ENCODE measurements at regions not wholly inside any gene's neighbourhood (a gene's known extent, or its start where the extent isn't known, plus 50 kb on each side); places are given as distances from the start of the nearest gene placed in this dataset.
"Not testable (repeated sequence)": the region's sequence is repeated elsewhere in the genome, so short reads cannot be mapped to it uniquely, and the experiment has no call there.

DNA sequence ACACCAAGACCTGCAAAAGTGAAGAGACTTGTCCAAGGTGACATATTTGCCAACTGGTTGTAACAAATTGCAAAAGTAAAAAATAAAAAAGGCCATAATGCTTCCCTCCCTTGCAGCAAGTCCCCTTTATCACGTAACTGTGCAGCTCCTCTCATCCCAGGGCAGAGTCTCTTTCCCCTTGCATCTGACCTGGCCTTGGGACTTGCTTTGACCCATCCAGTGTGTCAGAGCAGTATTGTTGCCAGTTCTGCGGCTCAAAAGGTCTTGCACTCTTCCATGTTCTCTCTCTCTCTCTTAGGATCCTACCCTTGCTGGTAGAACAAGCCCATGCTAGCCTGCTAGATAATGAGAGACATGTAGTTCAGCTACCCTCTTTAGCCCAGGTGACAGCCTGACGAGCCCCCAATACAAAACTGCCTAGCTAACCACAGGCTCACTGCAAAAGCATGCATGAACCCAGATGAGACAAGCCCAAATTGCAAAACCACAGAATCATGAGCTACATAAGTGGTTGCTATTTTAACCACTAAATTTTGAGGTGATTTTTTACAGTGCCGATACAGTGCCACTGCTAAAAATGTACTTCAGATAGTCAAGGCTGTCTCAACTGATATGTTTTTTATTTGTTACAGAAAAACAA, 289.5 kb upstream of the PPARGC1A start:
- H3K23me2 ChIP-seq (ENCODE audit: low read depth, low read length): no peaks in the 10 kb centered on the region
- H4K20me1 ChIP-seq (replicated peaks in 1 of 2; ENCODE audit: control insufficient read depth in 1 of 2, insufficient read depth in 2 of 2, low read length in 2 of 2): no peaks in the 10 kb centered on the region
- no peak overlapping the region for H2BK15ac ChIP-seq (ENCODE audit: low read length)
- no peak overlapping the region for H3K4me2 ChIP-seq (ENCODE audit: insufficient read depth in 1 of 2, low read depth in 2 of 2, low read length in 2 of 2)
- H3K4me1 ChIP-seq (replicated peaks in 1 of 4; ENCODE audit: control insufficient read depth in 3 of 4, insufficient read depth in 4 of 4, low read length in 3 of 4): no peaks in the 10 kb centered on the region
- no peak overlapping the region for H3K23ac ChIP-seq (ENCODE audit: insufficient read length)
- no peak for FAIRE-seq
- no peak overlapping the region for H3K18ac ChIP-seq (ENCODE audit: extremely low read depth, low read length)
- 88% methylated on average over 4 of the region's 4 CpGs; no CpG with 5 or more reads in 1 of the 2 experiments for WGBS, 2 experiments (ENCODE audit: extremely low coverage in 1 of 2, insufficient coverage in 1 of 2, insufficient read length in 1 of 2, insufficient replicate concordance in 2 of 2, low coverage in 1 of 2, low lambda C conversion rate in 2 of 2, missing lambda C conversion rate in 1 of 2)
- no peak overlapping the region for H3K27ac ChIP-seq (ENCODE audit: low read depth, low read length)
- H2BK5ac ChIP-seq (ENCODE audit: low read depth, low read length): no peak overlapping the region
- no peak overlapping the region for H3K14ac ChIP-seq (ENCODE audit: insufficient read length)
- no peak overlapping the region for H2BK120ac ChIP-seq (replicated peaks; ENCODE audit: low read depth, low read length)
- H3K27me3 ChIP-seq (replicated peaks in 1 of 4; ENCODE audit: control insufficient read depth in 3 of 4, extremely low read depth in 1 of 4, insufficient read depth in 3 of 4, low read length in 3 of 4): no peaks in the 10 kb centered on the region
- no peak overlapping the region for H2BK20ac ChIP-seq (ENCODE audit: low read length)
- no peaks in the 10 kb centered on the region for H3K36me3 ChIP-seq (ENCODE audit: control insufficient read depth in 2 of 4, insufficient read depth in 4 of 4, low read length in 3 of 4)
- ChIA-PET POLR2A (ENCODE audit: partially characterized antibody) (no interaction called here), CTCF (ENCODE audit: partially characterized antibody) (interaction anchor here (0.7 to 1.6 kb wide), 2 partner anchors 10 to 12 kb away, joined by 3 to 4 read pairs; no protein-coding TSS in a partner anchor)
- H2BK12ac ChIP-seq (ENCODE audit: low read depth, low read length): no peak overlapping the region
- H2AK5ac ChIP-seq (ENCODE audit: low read depth, low read length): no peak overlapping the region
- no peak overlapping the region for H4K91ac ChIP-seq (replicated peaks; ENCODE audit: insufficient read length, low read length)
- H3K79me1 ChIP-seq (ENCODE audit: low read depth, low read length): no peaks in the 10 kb centered on the region
- H3K9me3 ChIP-seq (ENCODE audit: insufficient read depth in 2 of 2, low read depth in 1 of 2, low read length in 1 of 2): no peaks in the 10 kb centered on the region
- H3K4ac ChIP-seq (replicated peaks; ENCODE audit: insufficient read length, low read depth, low read length): no peak overlapping the region
- DNase-seq (ENCODE audit: low read depth in 1 of 2, low spot score in 2 of 2): no peak
- H3K56ac ChIP-seq (replicated peaks; ENCODE audit: insufficient read length, low read depth, low read length): no peak overlapping the region
- TF ChIP-seq SP4 (IDR thresholded peaks at IDR 0.05; ENCODE audit: low read length): no peak
- no peak overlapping the region for H4K8ac ChIP-seq (ENCODE audit: extremely low read depth, insufficient read depth, low read length)
- 0 out of 2 replicates have a peak overlapping the region, but pooled peaks have one; percentile 43 for H2AFZ ChIP-seq (ENCODE audit: low read length)
- H3K9ac ChIP-seq (replicated peaks in 1 of 4; ENCODE audit: extremely low read depth in 1 of 4, low read depth in 3 of 4, low read length in 3 of 4): no peak overlapping the region
- H3K79me2 ChIP-seq (ENCODE audit: control insufficient read depth in 1 of 2, insufficient read depth in 2 of 2, low read length in 2 of 2): no peaks in the 10 kb centered on the region
- H4K5ac ChIP-seq (ENCODE audit: insufficient read length, low read depth, low read length): no peak overlapping the region
- H3K4me3 ChIP-seq (ENCODE audit: extremely low read depth in 1 of 4, insufficient read depth in 2 of 4, low read depth in 3 of 4, low read length in 4 of 4): no peak overlapping the region

DNA sequence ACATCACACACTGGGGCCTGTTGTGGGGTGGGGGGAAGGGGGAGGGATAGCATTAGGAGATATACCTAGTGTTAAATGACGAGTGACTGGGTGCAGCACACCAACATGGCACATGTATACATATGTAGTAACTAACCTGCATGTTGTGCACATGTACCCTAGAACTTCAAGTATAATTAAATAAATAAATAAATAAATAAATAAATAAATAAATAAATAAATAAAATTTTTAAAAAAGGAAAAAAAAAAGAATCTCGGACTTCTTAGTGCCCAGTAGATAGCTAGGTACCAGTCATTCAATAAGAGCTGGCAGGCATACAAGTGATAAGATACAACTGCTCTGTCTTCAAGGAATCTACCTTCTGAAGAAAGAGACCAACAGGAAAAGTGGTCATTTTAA, 287.6 kb upstream of the PPARGC1A start:
- not testable (repeated sequence) for DNase-seq (ENCODE audit: low read depth in 1 of 2, low spot score in 2 of 2); H2BK12ac ChIP-seq (ENCODE audit: low read depth, low read length); H3K14ac ChIP-seq (ENCODE audit: insufficient read length); H3K79me2 ChIP-seq (ENCODE audit: control insufficient read depth in 1 of 2, insufficient read depth in 2 of 2, low read length in 2 of 2); H3K4me2 ChIP-seq (ENCODE audit: insufficient read depth in 1 of 2, low read depth in 2 of 2, low read length in 2 of 2); H3K4me1 ChIP-seq (replicated peaks in 1 of 4; ENCODE audit: control insufficient read depth in 3 of 4, insufficient read depth in 4 of 4, low read length in 3 of 4); H3K9ac ChIP-seq (replicated peaks in 1 of 4; ENCODE audit: extremely low read depth in 1 of 4, low read depth in 3 of 4, low read length in 3 of 4); H3K4ac ChIP-seq (replicated peaks; ENCODE audit: insufficient read length, low read depth, low read length); H2BK5ac ChIP-seq (ENCODE audit: low read depth, low read length); H3K23me2 ChIP-seq (ENCODE audit: low read depth, low read length); H4K20me1 ChIP-seq (replicated peaks in 1 of 2; ENCODE audit: control insufficient read depth in 1 of 2, insufficient read depth in 2 of 2, low read length in 2 of 2); H3K23ac ChIP-seq (ENCODE audit: insufficient read length); H2AK5ac ChIP-seq (ENCODE audit: low read depth, low read length); FAIRE-seq; H2AFZ ChIP-seq (ENCODE audit: low read length); H3K27me3 ChIP-seq (replicated peaks in 1 of 4; ENCODE audit: control insufficient read depth in 3 of 4, extremely low read depth in 1 of 4, insufficient read depth in 3 of 4, low read length in 3 of 4); H3K27ac ChIP-seq (ENCODE audit: low read depth, low read length); H3K79me1 ChIP-seq (ENCODE audit: low read depth, low read length); H3K4me3 ChIP-seq (ENCODE audit: extremely low read depth in 1 of 4, insufficient read depth in 2 of 4, low read depth in 3 of 4, low read length in 4 of 4); H2BK15ac ChIP-seq (ENCODE audit: low read length); H3K56ac ChIP-seq (replicated peaks; ENCODE audit: insufficient read length, low read depth, low read length); H4K8ac ChIP-seq (ENCODE audit: extremely low read depth, insufficient read depth, low read length); H3K18ac ChIP-seq (ENCODE audit: extremely low read depth, low read length); H4K5ac ChIP-seq (ENCODE audit: insufficient read length, low read depth, low read length); H3K9me3 ChIP-seq (ENCODE audit: insufficient read depth in 2 of 2, low read depth in 1 of 2, low read length in 1 of 2); H2BK20ac ChIP-seq (ENCODE audit: low read length); H2BK120ac ChIP-seq (replicated peaks; ENCODE audit: low read depth, low read length); H3K36me3 ChIP-seq (ENCODE audit: control insufficient read depth in 2 of 4, insufficient read depth in 4 of 4, low read length in 3 of 4); H4K91ac ChIP-seq (replicated peaks; ENCODE audit: insufficient read length, low read length)
- ChIA-PET CTCF (ENCODE audit: partially characterized antibody) (interaction anchor here (0.6 kb wide), 2 partner anchors 9 to 121 kb away, joined by 3 to 5 read pairs; no protein-coding TSS in a partner anchor), POLR2A (ENCODE audit: partially characterized antibody) (interaction anchor here (0.6 kb wide), 1 partner anchor 517 kb away, joined by 3 read pairs; no protein-coding TSS in a partner anchor)
- 94% methylated on average over 2 of the region's 2 CpGs; no CpG with 5 or more reads in 1 of the 2 experiments for WGBS, 2 experiments (ENCODE audit: extremely low coverage in 1 of 2, insufficient coverage in 1 of 2, insufficient read length in 1 of 2, insufficient replicate concordance in 2 of 2, low coverage in 1 of 2, low lambda C conversion rate in 2 of 2, missing lambda C conversion rate in 1 of 2)
